HG02885 (cell line): ENCODE measurements at regions not wholly inside any gene's neighbourhood (a gene's known extent, or its start where the extent isn't known, plus 50 kb on each side); places are given as distances from the start of the nearest gene placed in this dataset.

ENCODE experiments used
- ATAC-seq: cut with Tn5 transposase; IDR thresholded peaks from one replicate; pipeline ENCODE4 v1.9.1; 2021; ENCODE audit warnings: mild to moderate bottlenecking; ENCODE audit not compliant: unreplicated experiment, poor library complexity

DNA sequence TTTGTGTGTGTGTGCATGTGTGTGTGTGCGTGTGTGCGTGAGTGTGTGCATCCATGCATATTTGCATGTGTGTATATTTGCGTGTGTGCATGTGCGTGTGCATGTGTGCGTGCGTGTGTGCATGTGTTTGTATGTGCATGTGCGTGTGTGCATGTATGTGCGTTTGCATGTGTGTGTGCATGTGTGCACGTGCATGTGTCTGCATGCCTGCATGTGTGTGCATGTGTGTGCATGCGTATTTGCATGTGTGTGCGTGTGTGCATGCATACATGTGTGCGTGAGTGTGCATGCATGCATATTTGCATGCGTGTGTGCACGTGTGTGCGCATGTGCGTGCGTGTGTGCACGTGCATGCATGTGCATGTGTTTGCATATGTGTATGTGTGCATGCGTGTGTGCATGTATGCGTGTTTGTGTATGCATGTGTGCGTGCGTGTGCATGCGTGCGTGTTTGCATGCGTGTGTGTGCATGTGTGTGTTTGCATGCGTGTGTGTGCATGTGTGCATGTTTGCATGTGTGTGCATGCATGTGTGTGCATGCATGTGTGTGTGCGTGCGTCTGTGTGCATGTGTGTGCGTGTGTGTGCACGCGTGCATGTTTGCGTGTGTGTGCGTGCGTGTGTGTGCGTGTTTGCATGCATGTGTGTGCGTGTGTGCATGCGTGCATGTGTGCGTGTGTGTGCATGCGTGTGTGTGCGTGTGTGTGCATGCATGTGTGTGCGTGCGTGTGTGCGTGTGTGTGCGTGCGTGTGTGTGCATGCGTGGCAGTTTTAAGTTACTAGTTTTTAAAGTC is 57.7 kb upstream of the SMOC2 start:
- ATAC-seq: no peak

DNA sequence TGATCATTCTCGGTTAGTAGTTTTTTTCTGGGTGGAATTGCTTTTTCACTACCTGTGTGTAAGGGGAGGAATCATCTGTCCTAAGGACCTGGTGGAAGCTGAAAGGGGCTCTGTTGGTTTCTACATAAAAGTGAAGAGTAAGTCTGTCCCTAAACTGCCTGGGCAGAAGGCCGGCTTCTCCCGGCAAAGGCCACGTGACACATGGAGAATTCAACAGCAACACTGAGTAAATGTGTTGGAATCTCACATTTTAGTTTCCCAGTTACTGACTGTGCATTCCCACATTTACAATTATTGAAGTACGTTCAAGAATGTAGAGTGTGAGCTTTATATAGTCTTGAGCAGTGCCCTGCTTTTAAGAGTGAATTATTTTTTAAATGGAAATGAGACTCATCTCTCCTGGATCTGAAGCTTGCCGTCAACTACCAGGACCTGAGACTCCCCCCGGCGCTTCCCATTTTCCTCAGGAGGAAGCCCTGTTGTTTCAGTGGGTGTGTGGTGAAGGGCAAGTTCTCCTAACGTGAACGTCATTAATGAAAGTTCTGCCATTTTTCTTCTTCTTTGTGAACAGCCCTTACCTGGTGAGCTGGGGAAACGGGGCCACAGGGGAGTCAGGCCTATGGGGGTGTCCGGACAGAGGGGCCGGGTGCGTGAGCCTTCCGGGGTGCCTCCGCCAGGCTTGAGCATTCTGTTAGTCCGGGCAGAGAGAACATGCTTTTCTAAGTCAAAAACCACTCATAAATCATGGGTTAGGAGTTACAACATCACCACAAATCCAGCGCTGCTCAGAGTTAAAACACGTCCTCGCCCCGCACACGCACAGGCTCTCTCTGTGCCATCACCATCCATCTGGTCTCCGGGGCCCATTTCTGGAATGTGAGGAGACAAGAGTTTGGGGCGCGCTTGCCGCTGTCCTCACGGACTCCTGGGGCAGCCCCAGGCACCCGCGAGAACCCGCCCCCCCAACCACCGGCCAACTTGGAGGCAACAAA is 56.6 kb upstream of the SMOC2 start:
- ATAC-seq: no peak

DNA sequence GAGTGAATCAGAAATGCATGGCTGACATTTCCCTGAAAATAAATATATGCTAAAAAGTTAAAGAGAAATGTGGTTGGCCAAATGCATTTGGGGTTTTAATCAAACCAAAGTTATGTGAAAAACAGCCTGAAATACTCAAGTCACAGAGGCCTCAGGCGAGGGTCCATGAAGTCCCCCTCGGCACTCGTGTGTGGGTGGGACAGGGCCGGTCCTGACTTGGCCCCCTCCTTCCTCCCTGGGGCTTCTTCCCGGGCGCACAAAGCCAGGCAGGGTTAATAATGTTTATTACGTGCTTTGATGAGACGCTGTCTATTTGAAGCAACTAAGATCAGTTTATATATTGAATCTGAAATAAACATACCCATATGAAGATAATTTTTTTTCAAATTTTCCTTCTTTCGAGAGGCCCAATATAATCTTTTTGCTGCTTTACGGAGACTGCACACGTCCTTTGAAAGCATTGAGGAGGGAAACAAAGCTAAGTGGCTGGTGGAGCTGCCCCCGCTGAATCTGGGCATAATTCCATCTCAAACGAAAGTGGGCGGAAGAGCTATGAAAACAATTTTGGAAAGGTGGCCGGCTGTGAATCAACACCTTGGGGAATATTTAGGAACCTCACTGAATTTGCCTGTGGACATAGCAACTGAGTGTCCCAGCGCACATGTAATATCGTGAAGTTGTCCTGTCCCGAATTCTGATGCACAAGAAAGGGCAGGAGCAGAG is 55.8 kb upstream of the SMOC2 start:
- ATAC-seq: no peak

GRCh38 chr6:168385858-168386735 is 54.9 kb upstream of the SMOC2 start:
- ATAC-seq: no peak

GRCh38 chr6:168386973-168387372 is 54.0 kb upstream of the SMOC2 start:
- no peak for ATAC-seq

DNA sequence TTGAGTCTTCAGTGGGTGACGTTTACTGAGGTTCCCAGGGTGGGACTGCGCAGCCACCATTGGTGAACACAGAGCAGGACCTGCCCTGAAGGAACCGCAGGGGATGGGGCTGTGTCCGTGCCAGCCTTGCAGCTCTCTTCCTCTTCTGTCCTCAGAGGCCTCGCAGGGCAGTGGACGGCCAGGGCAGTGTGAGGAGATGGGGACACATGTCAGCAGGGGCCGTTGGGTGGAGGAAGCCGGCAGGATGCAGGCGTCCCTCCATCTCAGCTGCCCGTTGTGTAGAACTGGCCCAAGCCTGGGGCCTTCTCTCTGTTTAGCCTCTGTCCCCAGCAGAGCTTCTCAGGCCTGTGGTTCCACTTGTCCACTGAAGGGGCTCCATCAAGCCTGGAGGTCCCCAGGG is 53.6 kb upstream of the SMOC2 start:
- no peak for ATAC-seq

GRCh38 chr6:168387911-168388310 is 53.1 kb upstream of the SMOC2 start:
- no peak for ATAC-seq

DNA sequence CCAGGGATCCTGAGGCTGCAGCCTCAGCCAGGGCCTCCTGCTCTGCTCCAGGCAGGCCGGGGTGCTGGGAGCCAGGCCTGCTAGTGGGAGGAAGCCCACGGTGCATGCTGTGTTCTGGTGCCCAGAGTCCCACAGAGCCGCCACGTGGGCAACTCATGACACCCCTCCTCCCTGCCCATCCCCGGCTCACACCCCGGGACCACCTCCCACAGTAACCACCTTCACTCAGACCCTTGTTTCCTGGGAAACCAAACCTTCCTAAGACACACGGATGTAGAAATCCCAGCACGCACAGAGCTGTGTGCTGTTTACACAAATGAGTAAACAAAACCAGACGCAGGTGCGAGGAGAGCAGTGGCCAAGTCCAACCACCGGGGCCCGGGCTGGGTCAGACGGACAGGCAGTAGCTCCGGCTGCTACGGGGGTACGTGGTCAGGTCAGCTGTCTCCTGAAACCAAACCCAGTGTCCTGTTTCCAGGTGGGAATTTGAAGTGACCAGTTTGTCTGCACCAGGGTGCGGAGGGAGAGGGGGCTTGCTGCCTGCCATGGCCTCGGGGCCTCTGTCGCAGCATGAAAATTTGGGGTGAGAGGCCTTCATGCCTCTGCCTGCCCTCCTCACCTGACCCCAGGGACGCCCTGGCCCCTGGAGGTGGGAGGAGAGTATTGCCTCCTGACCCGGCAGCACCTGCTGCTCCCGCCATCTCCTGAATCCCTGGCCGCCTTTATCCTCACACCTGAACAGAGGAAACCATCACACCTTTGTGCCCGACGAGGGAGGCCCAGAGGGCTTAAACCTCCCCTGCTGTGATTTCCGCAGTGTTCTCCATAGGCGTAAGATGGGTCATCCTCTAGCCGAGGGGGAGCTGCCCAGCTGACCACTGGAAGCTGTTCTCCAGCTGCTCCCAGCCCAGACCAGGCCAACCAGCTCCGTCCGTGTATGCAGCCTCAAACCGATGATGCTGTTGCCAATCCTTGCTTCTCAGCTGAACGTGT is 52.0 kb upstream of the SMOC2 start:
- ATAC-seq: no peak

GRCh38 chr6:168390749-168391420 is 50.1 kb upstream of the SMOC2 start:
- no peak for ATAC-seq
